IMR-90 (cell line): ENCODE measurements at regions not wholly inside any gene's neighbourhood (a gene's known extent, or its start where the extent isn't known, plus 50 kb on each side); places are given as distances from the start of the nearest gene placed in this dataset.

Experiments used
- ATAC-seq: fragments of 200-7000 bp; cut with Tn5 transposase; 2 replicates; pipeline ENCODE4 v1.9.1; 2020; ENCODE audit warnings: low read depth, mild to moderate bottlenecking, moderate library complexity
- BruUV-seq: library from RNA; stranded (reverse); fragments of 400-500 nt; replicated peaks from 2 replicates; lab custom pipeline; 2021; lab: Mats Ljungman, UMichigan
- CTCF ChIA-PET: fragments of 300-600 bp; formaldehyde crosslinking; extraction: SDS; loops from one replicate; lab custom pipeline; 2021; ENCODE audit warnings: antibody characterized with exemption; lab: Yijun Ruan, JAX
- POLR2A ChIA-PET: fragments of 300-600 bp; sonication (Branson Sonifier 250); formaldehyde crosslinking; loops from one replicate; lab custom pipeline; 2022; ENCODE audit warnings: antibody characterized with exemption; ENCODE audit not compliant: unreplicated experiment; lab: Charles Lee
- DNase-seq: peaks from one replicate; pipeline ENCODE4 v3.0.0; 2013
- H2AFZ ChIP-seq: replicated peaks from 2 replicates; pipeline ENCODE3; 2013; ENCODE audit warnings: low read length, mild to moderate bottlenecking; ENCODE audit not compliant: poor library complexity
- H2AK5ac ChIP-seq: 2 replicates; pipeline ENCODE4 v1.6.1; 2013; ENCODE audit warnings: low read depth, low read length, inconsistent platforms
- H2AK9ac ChIP-seq: replicated peaks from 2 replicates; pipeline ENCODE3; 2013; ENCODE audit warnings: mild to moderate bottlenecking, low read depth, low read length, moderate library complexity; ENCODE audit not compliant: poor library complexity
- H2BK120ac ChIP-seq: 2 replicates; pipeline ENCODE4 v1.6.1; 2013; ENCODE audit warnings: low read depth, low read length, inconsistent platforms
- H2BK15ac ChIP-seq: 3 replicates; pipeline ENCODE4 v1.6.1; 2013; ENCODE audit warnings: low read depth, low read length, inconsistent platforms
- H2BK20ac ChIP-seq: 2 replicates; pipeline ENCODE4 v1.6.1; 2013; ENCODE audit warnings: low read depth, mild to moderate bottlenecking, inconsistent platforms, low read length, moderate library complexity
- H2BK5ac ChIP-seq: 2 replicates; pipeline ENCODE4 v1.6.1; 2013; ENCODE audit warnings: mild to moderate bottlenecking, low read depth, low read length, inconsistent platforms; ENCODE audit not compliant: poor library complexity, severe bottlenecking
- H3K14ac ChIP-seq: replicated peaks from 2 replicates; pipeline ENCODE4 v1.6.1; 2013; ENCODE audit warnings: low read depth, low read length, inconsistent platforms
- H3K18ac ChIP-seq: 2 replicates; pipeline ENCODE4 v1.6.1; 2013; ENCODE audit warnings: low read depth, low read length, control low read depth
- H3K23ac ChIP-seq: 2 replicates; pipeline ENCODE4 v1.6.1; 2013; ENCODE audit warnings: low read depth, low read length, inconsistent platforms
- H3K27ac ChIP-seq: 2 replicates; pipeline ENCODE4 v1.5.1; 2013; ENCODE audit warnings: mild to moderate bottlenecking, control low read depth, low read length; ENCODE audit not compliant: insufficient read depth
- H3K27me3 ChIP-seq: 2 replicates; pipeline ENCODE4 v1.6.1; 2013; ENCODE audit warnings: low read length; ENCODE audit not compliant: control insufficient read depth, insufficient read depth
- H3K36me3 ChIP-seq: 2 replicates; pipeline ENCODE4 v1.6.1; 2013; ENCODE audit warnings: low read length, mixed read lengths; ENCODE audit not compliant: control insufficient read depth, insufficient read depth
- H3K4ac ChIP-seq: 2 replicates; pipeline ENCODE4 v1.6.1; 2013; ENCODE audit warnings: low read depth, low read length, inconsistent platforms
- H3K4me1 ChIP-seq: 2 replicates; pipeline ENCODE4 v1.6.1; 2013; ENCODE audit warnings: low read length, mixed read lengths; ENCODE audit not compliant: control insufficient read depth, insufficient read depth
- H3K4me2 ChIP-seq: 2 replicates; pipeline ENCODE4 v1.6.1; 2013; ENCODE audit warnings: low read depth, mild to moderate bottlenecking, control low read depth, low read length, moderate library complexity
- H3K4me3 ChIP-seq: 2 replicates; pipeline ENCODE4 v1.5.1; 2013; ENCODE audit warnings: low read depth, mild to moderate bottlenecking, control low read depth, low read length, moderate library complexity; ENCODE audit not compliant: insufficient read depth
- H3K56ac ChIP-seq: 2 replicates; pipeline ENCODE4 v1.6.1; 2013; ENCODE audit warnings: low read length, inconsistent platforms; ENCODE audit not compliant: insufficient read depth; ENCODE audit errors: extremely low read depth
- H3K79me1 ChIP-seq, 2 experiments: 2 replicates each; pipeline ENCODE4 v1.6.1; 2013; ENCODE audit warnings: low read length in 2 of 2, inconsistent platforms in 1 of 2, low read depth in 1 of 2
- H3K9ac ChIP-seq: 2 replicates; pipeline ENCODE4 v1.6.1; 2013; ENCODE audit warnings: low read depth, low read length, control low read depth
- H3K9me1 ChIP-seq: 2 replicates; pipeline ENCODE4 v1.6.1; 2013; ENCODE audit warnings: low read length, inconsistent platforms; ENCODE audit not compliant: insufficient read depth
- H3K9me3 ChIP-seq: 2 replicates; pipeline ENCODE4 v1.6.1; 2013; ENCODE audit warnings: low read length; ENCODE audit not compliant: control insufficient read depth, insufficient read depth
- H4K20me1 ChIP-seq: 2 replicates; pipeline ENCODE4 v1.6.1; 2013; ENCODE audit warnings: low read length, inconsistent platforms; ENCODE audit not compliant: insufficient read depth
- H4K5ac ChIP-seq: 2 replicates; pipeline ENCODE4 v1.6.1; 2013; ENCODE audit warnings: mild to moderate bottlenecking, low read depth, low read length, control low read depth
- H4K8ac ChIP-seq, 2 experiments: 2 replicates each; pipeline ENCODE4 v1.6.1; 2013; ENCODE audit warnings: low read depth in 2 of 2, low read length in 2 of 2, control low read depth in 1 of 2, inconsistent platforms in 1 of 2
- H4K91ac ChIP-seq: 2 replicates; pipeline ENCODE4 v1.6.1; 2013; ENCODE audit warnings: low read depth, low read length, inconsistent platforms; ENCODE audit not compliant: insufficient read depth
- CHD1 ChIP-seq: IDR thresholded peaks from 2 replicates; pipeline ENCODE4 v1.6.1; 2012; ENCODE audit warnings: low read depth, low read length, improper control_type of control experiment
- FOS ChIP-seq: fragments of 150-350 bp; IDR thresholded peaks from 2 replicates; pipeline ENCODE4 v1.6.1; 2016; ENCODE audit warnings: low read depth, low read length
- MAFK ChIP-seq: IDR thresholded peaks from 2 replicates; pipeline ENCODE4 v1.6.1; 2012; ENCODE audit warnings: low read depth, low read length, improper control_type of control experiment
- MAZ ChIP-seq: IDR thresholded peaks from 2 replicates; pipeline ENCODE4 v1.6.1; 2012; ENCODE audit warnings: low read depth, mild to moderate bottlenecking, low read length, improper control_type of control experiment, moderate library complexity, borderline replicate concordance
- MXI1 ChIP-seq: IDR thresholded peaks from 2 replicates; pipeline ENCODE4 v1.6.1; 2012; ENCODE audit warnings: low read depth, mild to moderate bottlenecking, low read length, moderate library complexity, borderline replicate concordance
- NFE2L2 ChIP-seq: fragments of 150-350 bp; IDR thresholded peaks from 2 replicates; pipeline ENCODE4 v1.6.1; 2016; ENCODE audit warnings: low read depth, mild to moderate bottlenecking, low read length
- POLR2A ChIP-seq: IDR thresholded peaks from 2 replicates; pipeline ENCODE4 v1.6.1; 2012; ENCODE audit warnings: mild to moderate bottlenecking, low read depth, low read length
- RAD21 ChIP-seq: IDR thresholded peaks from 2 replicates; pipeline ENCODE4 v1.6.1; 2012; ENCODE audit warnings: low read length, improper control_type of control experiment
- RCOR1 ChIP-seq: IDR thresholded peaks from 2 replicates; pipeline ENCODE4 v1.6.1; 2012; ENCODE audit warnings: mild to moderate bottlenecking, low read length, improper control_type of control experiment; ENCODE audit not compliant: insufficient replicate concordance
- RFX5 ChIP-seq: IDR thresholded peaks from 2 replicates; pipeline ENCODE4 v1.8.0; 2012; ENCODE audit warnings: low read depth, mild to moderate bottlenecking, low read length, moderate library complexity
- SMC3 ChIP-seq: fragments of 150-350 bp; IDR thresholded peaks from 2 replicates; pipeline ENCODE4 v1.6.1; 2016; ENCODE audit warnings: low read depth, mild to moderate bottlenecking, antibody characterized with exemption, low read length, moderate library complexity
- WGBS, 2 experiments: methylation state at CpG; one replicate each; pipeline versions ENCODE4 v1.1.5 to v1.1.7; 2013; ENCODE audit warnings: missing lambda C conversion rate in 2 of 2; ENCODE audit not compliant: insufficient read length in 1 of 2; ENCODE audit errors: extremely low coverage in 2 of 2; 5-methylcytosine and 5-hydroxymethylcytosine counted together
- dilution Hi-C: fragments of 300-500 bp; cut with HindIII; formaldehyde crosslinking; loops from one replicate; pipeline ENCODE4 v1.14.3; 2018; ENCODE audit warnings: low sequenced_read_pairs; ENCODE audit not compliant: unreplicated experiment
- in situ Hi-C: fragments of 300-500 bp; cut with MboI; formaldehyde crosslinking; loops from 3 replicates; pipeline ENCODE4 v1.14.3; 2019; ENCODE audit warnings: low sequenced_read_pairs, inconsistent platforms, mixed read lengths
- intact Hi-C: fragments of 100-400 bp; cut with micrococcal nuclease; formaldehyde crosslinking; loops from 2 replicates; pipeline ENCODE4 v1.10.0; 2022
- TF ChIP-seq, protein P1 (sequence below): fragments of 150-350 bp; IDR thresholded peaks from 2 replicates; pipeline ENCODE4 v1.6.1; 2016; ENCODE audit warnings: low read depth, mild to moderate bottlenecking, low read length, moderate library complexity, borderline replicate concordance
- TF ChIP-seq, protein P2 (sequence below): fragments of 150-350 bp; IDR thresholded peaks from 2 replicates; pipeline ENCODE4 v1.6.1; 2017; ENCODE audit warnings: mild to moderate bottlenecking, antibody characterized with exemption, low read length, low read depth
- TF ChIP-seq, protein P3 (sequence below): conservative IDR thresholded peaks from 2 replicates; pipeline ENCODE4 v1.5.1; 2012; ENCODE audit warnings: mild to moderate bottlenecking, low read depth, low read length, improper control_type of control experiment

DNA sequence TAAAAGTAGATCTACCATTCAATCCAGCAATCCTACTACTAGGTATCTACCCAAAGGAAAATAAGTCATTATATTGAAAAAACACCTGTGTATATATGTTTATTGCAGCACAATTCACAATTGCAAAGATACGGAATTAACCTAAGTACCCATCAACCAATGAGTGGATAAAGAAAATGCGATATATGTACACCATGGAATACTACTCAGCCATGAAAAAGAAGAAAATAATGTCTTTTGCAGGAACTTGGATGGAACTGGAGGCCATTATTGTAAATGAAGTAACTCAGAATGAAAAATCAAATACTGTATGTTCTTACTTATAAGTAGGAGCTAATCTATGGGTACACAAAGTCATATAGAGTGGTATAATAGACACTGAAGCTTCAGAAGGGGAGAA lies 63.4 kb upstream of the PITX1 start:
- Histone ChIP-seq H3K27ac (no peak overlapping the region), H3K79me1 (no peaks in the 10 kb centered on the region), H3K14ac (no peak overlapping the region), H3K36me3 (peaks cover 2% of the 10 kb centered on the region; the same call in 1 of the 2 replicates), H3K4me1 (peaks cover 2% of the 10 kb centered on the region; the same call in 1 of the 2 replicates), H2BK15ac (no peak overlapping the region), H3K4me3 (no peak overlapping the region), H3K23ac (no peak overlapping the region), H3K4me2 (no peak overlapping the region), H2AK9ac (no peak overlapping the region), H2BK120ac (no peak overlapping the region), H3K4ac (no peak overlapping the region), H3K27me3 (no peaks in the 10 kb centered on the region; the same call in 1 of the 2 replicates), H3K56ac (no peak overlapping the region), H4K5ac (no peak overlapping the region), H3K9me3 (no peaks in the 10 kb centered on the region), H4K91ac (no peak overlapping the region), H4K20me1 (no peaks in the 10 kb centered on the region), H2BK5ac (no peak overlapping the region), H3K18ac (no peak overlapping the region), H3K9ac (no peak overlapping the region), H4K8ac (no peak overlapping the region), H2AFZ (no peak overlapping the region), H2BK20ac (no peak overlapping the region), H3K9me1 (peaks cover 3% of the 10 kb centered on the region; the same call in 1 of the 2 replicates), H2AK5ac (no peak overlapping the region)
- ChIA-PET CTCF (interaction anchor here (0.6 kb wide), 1 partner anchor 39 kb away, joined by 3 read pairs; no protein-coding TSS in a partner anchor), POLR2A (no interaction called here)
- in situ Hi-C loops = no loop called here
- no CpG with 5 or more reads among the region's 2 CpGs for WGBS, 2 experiments
- no TSS peak for BruUV-seq
- intact Hi-C loops = no loop called here
- no peak for TF ChIP-seq RAD21
- TF ChIP-seq MAFK = no peak
- TF ChIP-seq, protein P1, sequence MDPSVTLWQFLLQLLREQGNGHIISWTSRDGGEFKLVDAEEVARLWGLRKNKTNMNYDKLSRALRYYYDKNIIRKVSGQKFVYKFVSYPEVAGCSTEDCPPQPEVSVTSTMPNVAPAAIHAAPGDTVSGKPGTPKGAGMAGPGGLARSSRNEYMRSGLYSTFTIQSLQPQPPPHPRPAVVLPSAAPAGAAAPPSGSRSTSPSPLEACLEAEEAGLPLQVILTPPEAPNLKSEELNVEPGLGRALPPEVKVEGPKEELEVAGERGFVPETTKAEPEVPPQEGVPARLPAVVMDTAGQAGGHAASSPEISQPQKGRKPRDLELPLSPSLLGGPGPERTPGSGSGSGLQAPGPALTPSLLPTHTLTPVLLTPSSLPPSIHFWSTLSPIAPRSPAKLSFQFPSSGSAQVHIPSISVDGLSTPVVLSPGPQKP = no peak
- TF ChIP-seq POLR2A = no peak
- TF ChIP-seq, protein P2, sequence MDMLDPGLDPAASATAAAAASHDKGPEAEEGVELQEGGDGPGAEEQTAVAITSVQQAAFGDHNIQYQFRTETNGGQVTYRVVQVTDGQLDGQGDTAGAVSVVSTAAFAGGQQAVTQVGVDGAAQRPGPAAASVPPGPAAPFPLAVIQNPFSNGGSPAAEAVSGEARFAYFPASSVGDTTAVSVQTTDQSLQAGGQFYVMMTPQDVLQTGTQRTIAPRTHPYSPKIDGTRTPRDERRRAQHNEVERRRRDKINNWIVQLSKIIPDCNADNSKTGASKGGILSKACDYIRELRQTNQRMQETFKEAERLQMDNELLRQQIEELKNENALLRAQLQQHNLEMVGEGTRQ = no peak
- TF ChIP-seq FOS = no peak
- no peak for TF ChIP-seq NFE2L2
- TF ChIP-seq, protein P3, sequence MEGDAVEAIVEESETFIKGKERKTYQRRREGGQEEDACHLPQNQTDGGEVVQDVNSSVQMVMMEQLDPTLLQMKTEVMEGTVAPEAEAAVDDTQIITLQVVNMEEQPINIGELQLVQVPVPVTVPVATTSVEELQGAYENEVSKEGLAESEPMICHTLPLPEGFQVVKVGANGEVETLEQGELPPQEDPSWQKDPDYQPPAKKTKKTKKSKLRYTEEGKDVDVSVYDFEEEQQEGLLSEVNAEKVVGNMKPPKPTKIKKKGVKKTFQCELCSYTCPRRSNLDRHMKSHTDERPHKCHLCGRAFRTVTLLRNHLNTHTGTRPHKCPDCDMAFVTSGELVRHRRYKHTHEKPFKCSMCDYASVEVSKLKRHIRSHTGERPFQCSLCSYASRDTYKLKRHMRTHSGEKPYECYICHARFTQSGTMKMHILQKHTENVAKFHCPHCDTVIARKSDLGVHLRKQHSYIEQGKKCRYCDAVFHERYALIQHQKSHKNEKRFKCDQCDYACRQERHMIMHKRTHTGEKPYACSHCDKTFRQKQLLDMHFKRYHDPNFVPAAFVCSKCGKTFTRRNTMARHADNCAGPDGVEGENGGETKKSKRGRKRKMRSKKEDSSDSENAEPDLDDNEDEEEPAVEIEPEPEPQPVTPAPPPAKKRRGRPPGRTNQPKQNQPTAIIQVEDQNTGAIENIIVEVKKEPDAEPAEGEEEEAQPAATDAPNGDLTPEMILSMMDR = no peak
- no peak for TF ChIP-seq RCOR1
- no peak for TF ChIP-seq CHD1
- TF ChIP-seq SMC3 = no peak
- TF ChIP-seq MXI1 = no peak
- no peak for TF ChIP-seq RFX5
- TF ChIP-seq MAZ = no peak
- ATAC-seq (no peak), DNase-seq (no peak)
- dilution Hi-C loops = no loop called here
